H1 (cell line): ENCODE measurements at regions not wholly inside any gene's neighbourhood (a gene's known extent, or its start where the extent isn't known, plus 50 kb on each side); places are given as distances from the start of the nearest gene placed in this dataset.

Experiments
- TF ChIP-seq, protein P1 (sequence below): IDR thresholded peaks from 2 replicates; pipeline ENCODE4 v1.6.1; 2011; ENCODE audit warnings: low read depth, mild to moderate bottlenecking, low read length; ENCODE audit not compliant: insufficient read depth

DNA sequence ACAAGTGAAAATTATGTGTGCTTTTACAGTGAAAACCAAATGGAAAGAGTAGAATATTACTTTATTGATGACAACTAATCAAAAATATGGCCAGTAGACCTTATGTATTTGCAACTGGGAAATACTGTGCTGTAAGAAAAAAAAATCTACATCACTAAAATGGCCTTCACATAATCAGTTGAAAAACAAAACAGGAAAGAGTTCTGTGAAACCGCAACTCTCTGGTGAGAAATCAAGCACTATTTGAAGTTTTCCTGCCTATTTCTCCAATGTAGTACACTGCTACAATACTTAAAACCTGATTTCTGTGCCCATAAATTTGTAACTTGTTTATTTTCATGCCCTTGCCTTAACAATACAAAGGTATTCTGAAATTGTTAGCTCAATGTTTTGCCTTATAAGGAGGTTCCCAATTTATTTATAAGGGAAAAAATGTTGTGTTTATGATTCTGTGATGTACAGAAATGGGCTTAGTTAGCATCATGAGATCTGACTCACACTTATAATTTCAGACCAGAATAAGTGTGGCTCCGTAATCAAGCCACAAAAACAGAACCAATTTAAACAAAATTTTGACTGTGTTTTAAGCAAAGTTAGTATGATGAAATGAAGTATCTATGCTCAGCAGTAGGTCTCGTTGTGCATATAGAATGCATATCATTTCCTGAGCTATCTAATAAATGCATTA is 147.1 kb downstream of the FAT4 start (continued):
- TF ChIP-seq, protein P1, sequence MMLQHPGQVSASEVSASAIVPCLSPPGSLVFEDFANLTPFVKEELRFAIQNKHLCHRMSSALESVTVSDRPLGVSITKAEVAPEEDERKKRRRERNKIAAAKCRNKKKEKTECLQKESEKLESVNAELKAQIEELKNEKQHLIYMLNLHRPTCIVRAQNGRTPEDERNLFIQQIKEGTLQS: no peak
